ENCODE measurements at regions not wholly inside any gene's neighbourhood (a gene's known extent, or its start where the extent isn't known, plus 50 kb on each side); places are given as distances from the start of the nearest gene placed in this dataset.

DNA sequence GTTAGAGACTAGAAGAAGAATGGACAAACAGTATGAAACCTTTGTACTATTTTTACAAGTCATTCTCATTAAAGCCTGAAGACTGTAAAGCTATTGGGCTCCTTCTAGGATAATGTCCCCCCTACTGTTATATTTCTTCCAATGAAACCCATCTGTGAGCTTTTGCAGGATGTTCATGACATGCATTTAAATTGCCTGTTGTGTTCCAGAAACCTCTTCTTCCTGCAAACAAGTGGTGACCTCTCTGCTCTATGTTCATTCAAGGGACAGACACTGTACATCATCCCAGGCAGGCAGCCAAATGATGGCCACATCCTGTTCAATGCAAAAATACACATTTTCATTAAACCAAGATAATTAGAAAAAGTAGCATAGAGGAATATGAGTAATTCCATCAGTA lies 128.0 kb downstream of the C4orf33 start:
- no peak overlapping the region for H3K9ac ChIP-seq (ENCODE audit: low read depth, low read length)
- no peaks in the 10 kb centered on the region for H3K27me3 ChIP-seq (ENCODE audit: control insufficient read depth, insufficient read depth, low read length)
- no peak overlapping the region for H3K27ac ChIP-seq (ENCODE audit: low read depth, low read length)
- H3K4me3 ChIP-seq (ENCODE audit: low read depth, low read length): no peak overlapping the region
- H3K36me3 ChIP-seq (ENCODE audit: control insufficient read depth, insufficient read depth, low read length): no peaks in the 10 kb centered on the region
- no peaks in the 10 kb centered on the region for H3K4me1 ChIP-seq (ENCODE audit: control insufficient read depth, insufficient read depth, low read length)
- no peaks in the 10 kb centered on the region for H3K9me3 ChIP-seq (ENCODE audit: control insufficient read depth, insufficient read depth, low read length)

DNA sequence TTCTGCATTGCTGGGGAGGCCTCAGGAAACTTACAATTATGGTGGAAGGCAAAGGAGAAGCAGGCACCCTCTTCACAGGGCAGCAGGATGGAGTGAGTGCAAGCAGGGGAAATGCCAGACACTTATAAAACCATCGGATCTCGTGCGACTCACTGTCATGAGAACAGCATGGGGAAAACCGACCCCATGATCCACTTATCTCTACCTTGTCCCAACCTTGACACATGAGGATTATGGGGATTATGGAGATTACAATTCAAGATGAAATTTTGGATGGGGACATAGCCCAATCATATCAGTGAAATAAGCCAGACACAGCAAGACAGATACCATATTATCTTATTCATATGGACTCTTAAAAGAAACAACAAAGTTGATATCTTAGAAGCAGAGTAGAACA lies 134.9 kb downstream of the C4orf33 start:
- Histone ChIP-seq H3K36me3 (ENCODE audit: control insufficient read depth, insufficient read depth, low read length) (no peaks in the 10 kb centered on the region), H3K27me3 (ENCODE audit: control insufficient read depth, insufficient read depth, low read length) (no peaks in the 10 kb centered on the region), H3K27ac (ENCODE audit: low read depth, low read length) (no peak overlapping the region), H3K4me3 (ENCODE audit: low read depth, low read length) (no peak overlapping the region), H3K9ac (ENCODE audit: low read depth, low read length) (no peak overlapping the region), H3K9me3 (ENCODE audit: control insufficient read depth, insufficient read depth, low read length) (no peaks in the 10 kb centered on the region), H3K4me1 (ENCODE audit: control insufficient read depth, insufficient read depth, low read length) (no peaks in the 10 kb centered on the region)

DNA sequence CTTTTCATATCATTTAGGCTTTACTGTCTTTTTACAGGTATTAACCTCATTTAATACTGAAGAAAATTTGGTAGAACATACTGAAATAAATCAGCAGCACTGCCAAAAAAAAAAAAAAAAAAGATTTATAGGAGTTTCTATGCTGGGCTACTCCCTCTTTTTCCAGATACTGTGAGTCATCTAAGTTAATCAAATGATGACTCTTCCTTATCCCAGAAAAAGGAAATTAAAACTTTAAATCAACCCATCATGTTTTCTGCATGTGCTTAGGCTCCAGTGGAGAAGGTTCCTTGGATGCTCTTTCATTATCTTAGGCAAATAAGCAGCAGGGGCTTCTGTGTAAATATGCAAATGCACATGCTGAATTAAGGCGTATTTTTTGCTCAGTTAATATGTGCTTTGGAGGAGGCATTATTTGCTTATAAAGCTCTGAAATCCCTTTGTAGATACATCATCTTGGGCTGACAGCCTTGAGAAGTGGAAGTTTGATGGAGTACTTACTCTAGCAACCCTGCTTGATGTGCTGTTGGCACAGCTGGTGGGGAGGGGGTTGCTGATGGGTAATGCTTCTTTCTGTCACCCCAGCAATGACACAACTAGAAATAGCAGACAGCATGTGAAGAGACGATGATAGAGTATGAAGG lies 136.1 kb downstream of the C4orf33 start:
- no peaks in the 10 kb centered on the region for H3K36me3 ChIP-seq (ENCODE audit: control insufficient read depth, insufficient read depth, low read length)
- H3K27me3 ChIP-seq (ENCODE audit: control insufficient read depth, insufficient read depth, low read length): no peaks in the 10 kb centered on the region
- no peaks in the 10 kb centered on the region for H3K4me1 ChIP-seq (ENCODE audit: control insufficient read depth, insufficient read depth, low read length)
- H3K9ac ChIP-seq (ENCODE audit: low read depth, low read length): no peak overlapping the region
- no peaks in the 10 kb centered on the region for H3K9me3 ChIP-seq (ENCODE audit: control insufficient read depth, insufficient read depth, low read length)
- H3K27ac ChIP-seq (ENCODE audit: low read depth, low read length): no peak overlapping the region
- no peak overlapping the region for H3K4me3 ChIP-seq (ENCODE audit: low read depth, low read length)

DNA sequence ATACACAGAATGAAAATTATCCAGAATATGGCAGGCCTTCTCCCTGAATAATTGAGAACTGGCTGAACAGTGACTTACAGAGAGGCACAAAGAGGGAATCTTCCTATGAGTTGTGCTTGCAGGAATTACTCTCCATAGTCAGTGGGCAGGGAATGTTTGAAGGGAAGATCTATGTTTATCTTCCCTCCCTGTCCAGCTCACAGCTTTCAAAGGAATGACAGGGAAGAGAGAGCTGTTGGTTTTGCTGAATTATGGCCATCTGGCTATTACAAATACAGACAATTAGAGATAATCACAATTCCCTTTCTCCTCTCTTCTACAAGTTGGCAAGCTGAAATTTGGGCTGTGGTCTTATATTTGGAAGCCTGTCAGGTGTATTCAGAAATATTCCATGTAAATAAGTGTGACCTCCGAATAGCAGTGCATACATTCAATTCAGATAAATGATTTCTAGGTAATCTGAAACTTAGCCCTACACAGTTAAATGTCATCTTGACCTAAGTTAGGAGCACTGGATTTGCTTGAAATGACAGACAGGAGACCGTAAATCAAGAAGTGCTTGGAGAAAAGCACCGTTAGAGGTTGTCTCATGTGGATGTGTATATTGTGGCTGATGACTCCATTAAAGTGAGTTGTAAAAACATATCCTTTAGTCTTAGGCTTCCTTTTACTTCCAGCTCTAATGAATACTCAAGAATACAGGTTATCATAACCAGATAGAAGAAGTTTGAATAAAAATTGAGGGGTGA lies 136.8 kb downstream of the C4orf33 start:
- H3K27ac ChIP-seq (ENCODE audit: low read depth, low read length): no peak overlapping the region
- H3K9me3 ChIP-seq (ENCODE audit: control insufficient read depth, insufficient read depth, low read length): no peaks in the 10 kb centered on the region
- no peak overlapping the region for H3K4me3 ChIP-seq (ENCODE audit: low read depth, low read length)
- no peaks in the 10 kb centered on the region for H3K4me1 ChIP-seq (ENCODE audit: control insufficient read depth, insufficient read depth, low read length)
- no peaks in the 10 kb centered on the region for H3K27me3 ChIP-seq (ENCODE audit: control insufficient read depth, insufficient read depth, low read length)
- no peak overlapping the region for H3K9ac ChIP-seq (ENCODE audit: low read depth, low read length)
- no peaks in the 10 kb centered on the region for H3K36me3 ChIP-seq (ENCODE audit: control insufficient read depth, insufficient read depth, low read length)

DNA sequence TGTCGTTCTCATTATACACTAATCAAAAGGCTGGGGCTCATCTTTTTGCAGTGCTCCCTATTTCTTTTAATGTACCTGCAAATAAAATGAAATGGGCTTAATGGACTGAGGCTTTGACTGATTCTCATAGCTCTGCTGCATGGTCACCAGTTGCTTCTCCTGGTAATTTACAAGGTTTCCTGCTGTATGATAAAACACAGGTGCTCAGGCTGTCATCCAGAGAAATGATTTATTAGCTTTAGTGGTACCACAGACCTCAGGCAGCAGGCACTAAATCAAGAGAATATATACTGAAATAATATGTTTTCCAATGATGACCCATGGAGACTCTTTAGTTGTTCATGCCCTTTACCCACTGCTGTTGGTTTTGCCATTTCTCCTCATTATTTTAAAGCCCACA lies 137.7 kb downstream of the C4orf33 start:
- Histone ChIP-seq H3K4me3 (ENCODE audit: low read depth, low read length) (no peak overlapping the region), H3K9me3 (ENCODE audit: control insufficient read depth, insufficient read depth, low read length) (no peaks in the 10 kb centered on the region), H3K4me1 (ENCODE audit: control insufficient read depth, insufficient read depth, low read length) (no peaks in the 10 kb centered on the region), H3K36me3 (ENCODE audit: control insufficient read depth, insufficient read depth, low read length) (no peaks in the 10 kb centered on the region), H3K27ac (ENCODE audit: low read depth, low read length) (no peak overlapping the region), H3K27me3 (ENCODE audit: control insufficient read depth, insufficient read depth, low read length) (no peaks in the 10 kb centered on the region), H3K9ac (ENCODE audit: low read depth, low read length) (no peak overlapping the region)

DNA sequence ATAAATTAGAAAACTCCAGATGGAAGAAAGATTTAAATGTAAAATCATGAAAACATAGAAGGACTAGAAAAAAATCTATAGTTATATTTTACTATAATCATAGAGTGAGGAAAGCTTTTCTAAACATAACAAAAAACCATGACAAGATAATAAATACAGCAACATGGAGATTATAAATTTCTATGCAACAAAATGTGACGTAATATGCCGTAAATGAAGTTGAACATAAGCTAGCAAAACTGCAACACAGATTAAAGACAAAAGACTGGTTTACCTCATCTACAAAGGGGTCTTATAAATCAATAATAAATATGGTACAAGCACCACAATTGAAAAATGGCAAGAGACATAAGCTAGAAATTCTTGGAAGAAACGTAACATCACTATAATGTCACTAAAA lies 140.4 kb downstream of the C4orf33 start:
- H3K27me3 ChIP-seq (ENCODE audit: control insufficient read depth, insufficient read depth, low read length): no peaks in the 10 kb centered on the region
- no peaks in the 10 kb centered on the region for H3K9me3 ChIP-seq (ENCODE audit: control insufficient read depth, insufficient read depth, low read length)
- H3K9ac ChIP-seq (ENCODE audit: low read depth, low read length): no peak overlapping the region
- no peaks in the 10 kb centered on the region for H3K4me1 ChIP-seq (ENCODE audit: control insufficient read depth, insufficient read depth, low read length)
- no peak overlapping the region for H3K4me3 ChIP-seq (ENCODE audit: low read depth, low read length)
- no peak overlapping the region for H3K27ac ChIP-seq (ENCODE audit: low read depth, low read length)
- no peaks in the 10 kb centered on the region for H3K36me3 ChIP-seq (ENCODE audit: control insufficient read depth, insufficient read depth, low read length)

DNA sequence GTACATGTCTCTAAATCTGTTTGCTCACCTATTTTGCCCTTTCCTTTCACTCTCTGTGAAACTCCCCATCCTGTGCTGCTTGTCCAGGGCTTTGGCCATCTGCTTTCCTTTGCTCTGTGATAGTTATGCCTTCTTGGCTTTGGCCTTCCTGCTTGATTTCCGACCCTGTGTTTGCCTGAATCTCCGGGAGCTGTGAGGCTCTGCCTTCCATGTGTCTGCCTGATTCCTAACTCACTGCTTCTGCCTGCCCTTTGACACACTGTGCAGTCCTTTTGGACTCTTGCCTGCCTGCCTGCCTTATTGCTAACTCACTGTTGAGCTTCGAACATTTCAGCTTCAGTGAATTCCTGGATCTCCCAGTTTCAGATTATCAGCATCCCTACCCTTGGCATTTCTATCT lies 143.1 kb downstream of the C4orf33 start:
- H3K27ac ChIP-seq (ENCODE audit: low read depth, low read length): no peak overlapping the region
- no peak overlapping the region for H3K4me3 ChIP-seq (ENCODE audit: low read depth, low read length)
- no peaks in the 10 kb centered on the region for H3K4me1 ChIP-seq (ENCODE audit: control insufficient read depth, insufficient read depth, low read length)
- H3K9ac ChIP-seq (ENCODE audit: low read depth, low read length): no peak overlapping the region
- H3K36me3 ChIP-seq (ENCODE audit: control insufficient read depth, insufficient read depth, low read length): no peaks in the 10 kb centered on the region
- no peaks in the 10 kb centered on the region for H3K9me3 ChIP-seq (ENCODE audit: control insufficient read depth, insufficient read depth, low read length)
- H3K27me3 ChIP-seq (ENCODE audit: control insufficient read depth, insufficient read depth, low read length): no peaks in the 10 kb centered on the region

DNA sequence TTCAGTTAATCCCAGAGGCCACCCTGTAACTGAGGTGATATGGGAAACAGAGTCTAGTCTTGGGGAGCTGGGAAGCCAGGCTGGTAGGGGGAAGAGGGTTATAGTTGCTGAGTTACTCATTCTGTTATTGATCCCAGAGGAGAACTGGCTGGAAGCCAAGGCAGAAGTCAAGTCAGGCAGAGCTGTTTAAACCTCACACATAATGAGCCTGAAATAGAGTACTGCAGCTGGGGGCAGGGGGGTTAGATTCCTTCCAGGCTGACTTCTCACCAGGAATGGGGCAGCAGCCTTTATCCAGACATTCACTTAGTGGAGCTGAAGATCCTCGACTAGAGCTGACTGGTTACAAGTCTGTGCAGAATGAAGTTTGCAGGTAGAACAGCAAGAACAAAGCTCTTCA lies 144.9 kb downstream of the C4orf33 start:
- no peaks in the 10 kb centered on the region for H3K4me1 ChIP-seq (ENCODE audit: control insufficient read depth, insufficient read depth, low read length)
- H3K36me3 ChIP-seq (ENCODE audit: control insufficient read depth, insufficient read depth, low read length): no peaks in the 10 kb centered on the region
- H3K9ac ChIP-seq (ENCODE audit: low read depth, low read length): no peak overlapping the region
- H3K27me3 ChIP-seq (ENCODE audit: control insufficient read depth, insufficient read depth, low read length): no peaks in the 10 kb centered on the region
- no peak overlapping the region for H3K4me3 ChIP-seq (ENCODE audit: low read depth, low read length)
- no peaks in the 10 kb centered on the region for H3K9me3 ChIP-seq (ENCODE audit: control insufficient read depth, insufficient read depth, low read length)
- H3K27ac ChIP-seq (ENCODE audit: low read depth, low read length): no peak overlapping the region

DNA sequence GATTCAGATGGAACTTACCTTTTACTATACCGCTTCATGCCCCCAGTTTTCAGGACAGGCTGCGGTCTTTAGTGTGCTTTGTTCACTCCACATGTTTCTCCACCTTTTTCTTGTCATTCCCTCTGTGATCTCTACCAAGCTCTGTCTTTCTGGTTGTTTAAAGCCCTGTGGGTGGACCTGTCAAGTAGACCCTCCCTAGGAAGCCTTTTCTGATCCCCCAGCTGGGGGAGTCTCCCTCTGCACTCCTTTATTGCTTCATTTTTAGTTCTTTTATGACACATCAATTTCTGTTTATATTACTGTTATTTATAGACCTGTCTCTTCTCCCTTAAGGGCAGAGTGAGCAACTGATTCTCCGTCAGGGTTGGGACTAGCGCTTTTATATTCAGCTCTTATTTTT lies 150.2 kb downstream of the C4orf33 start:
- Histone ChIP-seq H3K4me3 (ENCODE audit: low read depth, low read length) (no peak overlapping the region), H3K27ac (ENCODE audit: low read depth, low read length) (no peak overlapping the region), H3K9me3 (ENCODE audit: control insufficient read depth, insufficient read depth, low read length) (no peaks in the 10 kb centered on the region), H3K9ac (ENCODE audit: low read depth, low read length) (no peak overlapping the region), H3K27me3 (ENCODE audit: control insufficient read depth, insufficient read depth, low read length) (no peaks in the 10 kb centered on the region), H3K4me1 (ENCODE audit: control insufficient read depth, insufficient read depth, low read length) (no peaks in the 10 kb centered on the region), H3K36me3 (ENCODE audit: control insufficient read depth, insufficient read depth, low read length) (no peaks in the 10 kb centered on the region)

DNA sequence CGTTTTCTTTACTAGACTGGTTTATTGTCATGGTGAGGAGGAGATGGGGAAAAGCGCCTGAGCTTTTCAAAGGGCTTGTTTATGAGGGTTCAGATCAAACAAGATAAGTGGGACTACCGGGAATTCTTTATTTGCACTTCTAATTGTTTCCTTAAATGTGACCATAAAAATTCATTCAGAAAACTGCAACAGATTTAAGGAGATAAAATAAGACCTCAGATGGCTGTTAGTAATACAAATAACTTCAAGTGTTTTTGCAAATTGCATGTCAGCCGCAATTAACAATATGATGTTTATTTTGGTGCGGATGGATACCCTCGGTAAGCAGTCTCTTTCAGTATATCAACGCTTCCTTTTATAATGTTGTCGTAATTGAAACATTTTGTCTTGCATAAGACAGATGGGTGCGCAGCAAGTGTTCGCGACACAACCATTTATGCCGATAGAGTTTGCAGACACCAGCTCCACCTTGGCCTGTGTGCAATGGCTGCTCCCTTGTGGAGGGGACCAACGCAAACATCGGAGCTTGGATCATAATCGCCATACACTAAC lies 151.0 kb downstream of the C4orf33 start:
- Histone ChIP-seq H3K9me3 (ENCODE audit: control insufficient read depth, insufficient read depth, low read length) (no peaks in the 10 kb centered on the region), H3K4me1 (ENCODE audit: control insufficient read depth, insufficient read depth, low read length) (0 out of 2 replicates have a peak, but pooled peaks cover 3% of the 10 kb centered on the region), H3K4me3 (ENCODE audit: low read depth, low read length) (no peak overlapping the region), H3K36me3 (ENCODE audit: control insufficient read depth, insufficient read depth, low read length) (no peaks in the 10 kb centered on the region), H3K27me3 (ENCODE audit: control insufficient read depth, insufficient read depth, low read length) (no peaks in the 10 kb centered on the region), H3K9ac (ENCODE audit: low read depth, low read length) (no peak overlapping the region), H3K27ac (ENCODE audit: low read depth, low read length) (no peak overlapping the region)

DNA sequence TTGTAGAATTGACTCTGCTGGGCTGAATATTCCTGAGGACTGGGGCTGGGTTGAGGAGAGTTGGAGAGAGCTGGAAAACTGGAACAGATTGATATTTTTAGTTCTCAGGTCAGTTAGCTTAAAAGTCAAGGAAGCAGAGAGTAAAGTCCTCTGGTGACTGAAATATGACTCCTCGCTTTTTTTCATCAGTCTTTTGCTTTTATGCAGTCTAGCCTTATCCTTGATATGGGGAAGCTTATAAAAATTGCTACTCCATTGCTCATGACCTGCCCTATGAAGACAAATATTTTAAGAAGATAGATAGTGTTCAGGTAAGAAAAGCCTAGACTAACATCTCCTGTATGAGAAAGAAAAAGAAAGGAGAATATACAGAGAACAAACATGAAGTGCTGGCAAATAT lies 152.7 kb downstream of the C4orf33 start:
- Histone ChIP-seq H3K4me1 (ENCODE audit: control insufficient read depth, insufficient read depth, low read length) (0 out of 2 replicates have a peak, but pooled peaks cover 3% of the 10 kb centered on the region), H3K27ac (ENCODE audit: low read depth, low read length) (no peak overlapping the region), H3K9ac (ENCODE audit: low read depth, low read length) (no peak overlapping the region)

More for the DNA sequence above, 152.7 kb downstream of the C4orf33 start:
- no peaks in the 10 kb centered on the region for H3K36me3 ChIP-seq (ENCODE audit: control insufficient read depth, insufficient read depth, low read length)
- no peaks in the 10 kb centered on the region for H3K27me3 ChIP-seq (ENCODE audit: control insufficient read depth, insufficient read depth, low read length)
- H3K9me3 ChIP-seq (ENCODE audit: control insufficient read depth, insufficient read depth, low read length): no peaks in the 10 kb centered on the region
- H3K4me3 ChIP-seq (ENCODE audit: low read depth, low read length): no peak overlapping the region

Data from HUES48 (cell line).